ENCODE measurements at regions not wholly inside any gene's neighbourhood (a gene's known extent, or its start where the extent isn't known, plus 50 kb on each side); places are given as distances from the start of the nearest gene placed in this dataset.

GRCh38 chr4:170652571-170652970 is 562.8 kb upstream of the AADAT start:
- Histone ChIP-seq H3K9me2 (replicated peaks; ENCODE audit: insufficient read depth, low read length) (no peaks in the 10 kb centered on the region), H3K79me2 (ENCODE audit: low read length) (no peaks in the 10 kb centered on the region), H3F3A (ENCODE audit: insufficient read depth, low read length) (no peaks in the 10 kb centered on the region), H3K27me3 (replicated peaks; ENCODE audit: insufficient read depth, low read length) (no peaks in the 10 kb centered on the region), H3K27ac (ENCODE audit: low read length) (no peak overlapping the region), H3K36me3 (replicated peaks; ENCODE audit: insufficient read depth, low read length) (no peaks in the 10 kb centered on the region), H3K4me2 (ENCODE audit: low read depth, low read length) (no peak overlapping the region), H3K9ac (ENCODE audit: low read length) (no peak overlapping the region), H2AFZ (ENCODE audit: low read length) (no peak overlapping the region), H4K20me1 (ENCODE audit: insufficient read depth, low read length) (no peaks in the 10 kb centered on the region), H3K4me3 (ENCODE audit: low read length) (no peak overlapping the region), H3K9me3 (replicated peaks; ENCODE audit: insufficient read depth, low read length) (no peaks in the 10 kb centered on the region), H3K4me1 (ENCODE audit: low read length) (no peaks in the 10 kb centered on the region)
- no peak for DNase-seq
- TF ChIP-seq EZH2 (optimal IDR thresholded peaks at IDR 0.05; ENCODE audit: low read depth, low read length) (no peak), EZH2phosphoT487 (IDR thresholded peaks at IDR 0.05; ENCODE audit: low read length) (no peak)
- TF ChIP-seq, protein P1, sequence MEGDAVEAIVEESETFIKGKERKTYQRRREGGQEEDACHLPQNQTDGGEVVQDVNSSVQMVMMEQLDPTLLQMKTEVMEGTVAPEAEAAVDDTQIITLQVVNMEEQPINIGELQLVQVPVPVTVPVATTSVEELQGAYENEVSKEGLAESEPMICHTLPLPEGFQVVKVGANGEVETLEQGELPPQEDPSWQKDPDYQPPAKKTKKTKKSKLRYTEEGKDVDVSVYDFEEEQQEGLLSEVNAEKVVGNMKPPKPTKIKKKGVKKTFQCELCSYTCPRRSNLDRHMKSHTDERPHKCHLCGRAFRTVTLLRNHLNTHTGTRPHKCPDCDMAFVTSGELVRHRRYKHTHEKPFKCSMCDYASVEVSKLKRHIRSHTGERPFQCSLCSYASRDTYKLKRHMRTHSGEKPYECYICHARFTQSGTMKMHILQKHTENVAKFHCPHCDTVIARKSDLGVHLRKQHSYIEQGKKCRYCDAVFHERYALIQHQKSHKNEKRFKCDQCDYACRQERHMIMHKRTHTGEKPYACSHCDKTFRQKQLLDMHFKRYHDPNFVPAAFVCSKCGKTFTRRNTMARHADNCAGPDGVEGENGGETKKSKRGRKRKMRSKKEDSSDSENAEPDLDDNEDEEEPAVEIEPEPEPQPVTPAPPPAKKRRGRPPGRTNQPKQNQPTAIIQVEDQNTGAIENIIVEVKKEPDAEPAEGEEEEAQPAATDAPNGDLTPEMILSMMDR (IDR thresholded peaks at IDR 0.05; ENCODE audit: low read length) = no peak

DNA sequence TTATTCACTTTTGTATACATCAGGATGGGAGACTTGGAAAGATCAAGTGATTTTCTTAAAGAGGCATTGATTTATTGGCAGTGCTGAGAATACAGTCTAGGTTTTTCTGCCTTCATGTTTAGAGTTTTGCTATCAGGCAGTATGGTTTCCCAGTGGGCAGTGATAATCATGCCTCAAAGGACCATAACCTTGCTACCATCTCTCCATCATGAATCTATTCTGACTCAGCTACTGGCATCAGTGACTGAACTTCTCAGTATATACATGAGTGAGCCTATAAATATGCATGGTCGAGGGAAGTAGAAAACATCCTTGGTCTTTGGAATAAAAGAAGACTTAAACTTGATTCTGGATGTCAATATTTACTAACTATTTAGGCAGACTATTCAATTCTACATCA is 562.0 kb upstream of the AADAT start:
- Histone ChIP-seq H3K9me2 (replicated peaks; ENCODE audit: insufficient read depth, low read length) (no peaks in the 10 kb centered on the region), H3K36me3 (replicated peaks; ENCODE audit: insufficient read depth, low read length) (no peaks in the 10 kb centered on the region), H3K27ac (ENCODE audit: low read length) (no peak overlapping the region), H3K4me2 (ENCODE audit: low read depth, low read length) (no peak overlapping the region), H3K4me3 (ENCODE audit: low read length) (no peak overlapping the region), H3K79me2 (ENCODE audit: low read length) (no peaks in the 10 kb centered on the region), H3K27me3 (replicated peaks; ENCODE audit: insufficient read depth, low read length) (no peaks in the 10 kb centered on the region), H3K9me3 (replicated peaks; ENCODE audit: insufficient read depth, low read length) (no peaks in the 10 kb centered on the region), H3K9ac (ENCODE audit: low read length) (no peak overlapping the region), H3F3A (ENCODE audit: insufficient read depth, low read length) (no peaks in the 10 kb centered on the region), H3K4me1 (ENCODE audit: low read length) (no peaks in the 10 kb centered on the region), H4K20me1 (ENCODE audit: insufficient read depth, low read length) (no peaks in the 10 kb centered on the region), H2AFZ (ENCODE audit: low read length) (no peak overlapping the region)
- no peak for DNase-seq
- TF ChIP-seq EZH2 (optimal IDR thresholded peaks at IDR 0.05; ENCODE audit: low read depth, low read length) = no peak
- TF ChIP-seq, protein P1 (IDR thresholded peaks at IDR 0.05; ENCODE audit: low read length) = no peak
- TF ChIP-seq EZH2phosphoT487 (IDR thresholded peaks at IDR 0.05; ENCODE audit: low read length) = no peak

DNA sequence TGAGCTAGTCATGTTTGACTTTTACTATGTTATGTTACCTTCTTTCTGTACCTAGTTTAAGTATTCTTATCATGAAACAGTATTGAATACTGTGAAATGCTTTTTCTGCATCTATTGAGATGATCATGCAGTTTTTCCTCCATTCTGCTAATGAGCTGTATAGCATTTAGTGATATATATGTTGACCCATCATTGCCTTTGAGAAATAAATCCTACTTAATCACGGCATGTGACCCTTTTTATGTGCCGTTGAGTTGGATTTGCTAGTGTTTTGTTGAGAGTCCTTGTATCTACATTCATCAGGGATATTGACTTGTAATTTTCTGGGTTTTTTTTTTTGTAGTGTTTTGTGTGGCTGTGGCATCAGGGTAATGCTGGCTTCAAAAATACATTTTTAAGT is 537.7 kb upstream of the AADAT start:
- H3F3A ChIP-seq (ENCODE audit: insufficient read depth, low read length) = no peaks in the 10 kb centered on the region
- H3K27ac ChIP-seq (ENCODE audit: low read length) = no peak overlapping the region
- no peak overlapping the region for H2AFZ ChIP-seq (ENCODE audit: low read length)
- no peak overlapping the region for H3K4me2 ChIP-seq (ENCODE audit: low read depth, low read length)
- TF ChIP-seq EZH2 (optimal IDR thresholded peaks at IDR 0.05; ENCODE audit: low read depth, low read length) (no peak), EZH2phosphoT487 (IDR thresholded peaks at IDR 0.05; ENCODE audit: low read length) (no peak)
- TF ChIP-seq, protein P1 (IDR thresholded peaks at IDR 0.05; ENCODE audit: low read length) = no peak
- no peaks in the 10 kb centered on the region for H3K27me3 ChIP-seq (replicated peaks; ENCODE audit: insufficient read depth, low read length)
- H3K4me3 ChIP-seq (ENCODE audit: low read length) = no peak overlapping the region
- H3K79me2 ChIP-seq (ENCODE audit: low read length) = no peaks in the 10 kb centered on the region
- H3K9me2 ChIP-seq (replicated peaks; ENCODE audit: insufficient read depth, low read length) = no peaks in the 10 kb centered on the region
- no peak overlapping the region for H3K9ac ChIP-seq (ENCODE audit: low read length)
- no peak for DNase-seq
- no peaks in the 10 kb centered on the region for H4K20me1 ChIP-seq (ENCODE audit: insufficient read depth, low read length)
- H3K4me1 ChIP-seq (ENCODE audit: low read length) = no peaks in the 10 kb centered on the region
- H3K36me3 ChIP-seq (replicated peaks; ENCODE audit: insufficient read depth, low read length) = no peaks in the 10 kb centered on the region
- no peaks in the 10 kb centered on the region for H3K9me3 ChIP-seq (replicated peaks; ENCODE audit: insufficient read depth, low read length)
